GM12801 (cell line): ENCODE measurements at regions not wholly inside any gene's neighbourhood (a gene's known extent, or its start where the extent isn't known, plus 50 kb on each side); places are given as distances from the start of the nearest gene placed in this dataset.

Experiments
- TF ChIP-seq, protein P1 (sequence below): IDR thresholded peaks from one replicate; pipeline ENCODE4 v1.5.1; 2011; ENCODE audit warnings: control low read depth; ENCODE audit not compliant: insufficient read length; ENCODE audit errors: extremely low read depth

GRCh38 chr4:161287678-161288352 lies 876.0 kb downstream of the FSTL5 start:
- TF ChIP-seq, protein P1, sequence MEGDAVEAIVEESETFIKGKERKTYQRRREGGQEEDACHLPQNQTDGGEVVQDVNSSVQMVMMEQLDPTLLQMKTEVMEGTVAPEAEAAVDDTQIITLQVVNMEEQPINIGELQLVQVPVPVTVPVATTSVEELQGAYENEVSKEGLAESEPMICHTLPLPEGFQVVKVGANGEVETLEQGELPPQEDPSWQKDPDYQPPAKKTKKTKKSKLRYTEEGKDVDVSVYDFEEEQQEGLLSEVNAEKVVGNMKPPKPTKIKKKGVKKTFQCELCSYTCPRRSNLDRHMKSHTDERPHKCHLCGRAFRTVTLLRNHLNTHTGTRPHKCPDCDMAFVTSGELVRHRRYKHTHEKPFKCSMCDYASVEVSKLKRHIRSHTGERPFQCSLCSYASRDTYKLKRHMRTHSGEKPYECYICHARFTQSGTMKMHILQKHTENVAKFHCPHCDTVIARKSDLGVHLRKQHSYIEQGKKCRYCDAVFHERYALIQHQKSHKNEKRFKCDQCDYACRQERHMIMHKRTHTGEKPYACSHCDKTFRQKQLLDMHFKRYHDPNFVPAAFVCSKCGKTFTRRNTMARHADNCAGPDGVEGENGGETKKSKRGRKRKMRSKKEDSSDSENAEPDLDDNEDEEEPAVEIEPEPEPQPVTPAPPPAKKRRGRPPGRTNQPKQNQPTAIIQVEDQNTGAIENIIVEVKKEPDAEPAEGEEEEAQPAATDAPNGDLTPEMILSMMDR: no peak

GRCh38 chr4:161285461-161285860 lies 878.3 kb downstream of the FSTL5 start:
- TF ChIP-seq, protein P1: no peak

DNA sequence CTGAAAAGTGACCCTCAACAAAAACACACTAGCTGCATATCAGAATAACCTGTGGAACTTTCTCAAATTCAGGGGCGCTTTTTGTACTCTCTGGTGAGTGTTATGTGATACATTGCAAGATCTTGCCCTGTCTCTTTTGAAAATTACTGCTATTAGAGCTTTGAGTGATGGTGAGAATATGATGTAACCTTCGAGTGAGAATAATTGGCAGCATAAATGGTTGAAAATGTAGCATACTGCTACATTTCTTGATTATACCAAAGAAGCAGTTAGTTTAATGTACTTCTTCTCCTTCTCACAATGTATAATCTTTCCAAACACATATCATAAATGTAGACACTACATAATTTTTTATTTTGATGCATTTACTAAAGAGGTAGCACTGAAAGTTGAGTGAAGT lies 882.9 kb downstream of the FSTL5 start:
- TF ChIP-seq, protein P1: no peak

DNA sequence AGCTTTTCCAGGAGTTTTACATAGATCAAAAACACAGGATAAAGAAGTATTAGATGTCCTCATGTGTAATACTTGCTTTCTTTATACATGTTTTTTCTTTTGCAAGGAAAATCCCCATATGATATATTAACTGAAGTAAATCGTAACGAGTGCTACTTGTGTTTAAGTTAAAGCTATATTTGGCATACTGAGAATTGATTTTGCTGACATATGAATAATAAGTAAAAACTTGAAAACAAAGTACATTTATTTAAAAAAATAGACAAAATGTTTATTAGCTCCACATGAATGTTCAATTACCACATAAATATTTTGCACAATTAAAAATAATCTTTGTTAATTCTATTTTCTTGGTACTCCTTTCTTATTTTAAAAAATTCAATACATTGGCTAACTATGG lies 884.7 kb downstream of the FSTL5 start:
- TF ChIP-seq, protein P1: no peak

DNA sequence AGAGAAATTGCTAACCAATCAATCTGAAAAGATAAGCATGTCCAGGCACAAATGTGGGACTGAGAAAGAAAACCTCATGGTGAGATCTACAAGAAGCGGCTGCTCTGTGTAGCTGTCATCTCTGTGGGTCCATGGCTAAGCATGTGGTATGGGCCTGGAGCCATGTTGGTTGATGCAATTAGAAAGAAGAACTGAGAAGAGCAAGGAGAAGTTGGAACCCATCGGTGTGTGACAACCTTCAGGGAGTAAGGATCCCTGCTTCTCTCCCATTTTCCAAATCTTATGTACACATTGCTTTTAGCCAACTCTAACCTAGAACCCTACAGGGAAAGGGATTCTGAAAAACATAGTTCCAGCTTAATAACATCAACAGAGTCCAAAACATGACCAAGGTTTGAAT lies 890.2 kb downstream of the FSTL5 start:
- TF ChIP-seq, protein P1: no peak

DNA sequence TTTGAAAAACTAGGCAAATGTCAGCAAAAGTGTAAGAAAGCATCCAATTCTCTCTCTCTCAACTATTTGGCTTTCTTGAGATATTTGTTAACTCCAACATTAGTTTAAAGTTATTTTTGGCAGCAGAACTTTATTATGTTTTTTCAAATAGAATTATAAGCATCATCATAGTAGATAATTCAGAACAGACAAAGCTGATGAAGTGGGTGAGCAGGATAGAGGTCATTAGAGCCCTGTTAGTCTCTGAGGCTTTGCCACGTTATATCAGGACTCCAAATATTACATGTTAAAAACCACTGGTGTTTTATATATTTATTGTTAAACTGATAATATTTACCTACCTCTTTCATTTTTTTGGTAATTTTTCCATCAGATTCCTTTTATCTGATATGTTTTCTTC lies 903.0 kb downstream of the FSTL5 start:
- TF ChIP-seq, protein P1: no peak

DNA sequence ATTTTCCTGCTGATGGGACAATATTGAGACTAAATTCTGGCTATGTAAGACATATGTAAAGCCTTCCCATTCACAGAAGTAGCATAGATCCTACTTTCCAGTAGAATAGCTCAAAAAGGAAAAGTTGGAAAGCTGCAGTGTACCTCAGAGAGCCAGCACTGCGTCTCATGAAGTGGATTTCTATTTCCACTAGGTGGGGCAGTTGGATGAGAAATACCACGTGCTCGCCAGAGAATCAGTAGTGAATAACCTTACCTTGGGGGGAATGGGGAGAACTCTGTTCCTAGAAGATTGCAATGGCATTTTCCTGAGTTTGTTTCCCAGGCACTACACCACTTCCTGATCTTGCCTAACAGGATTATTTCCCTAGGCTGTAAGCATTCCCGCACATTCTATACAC lies 907.1 kb downstream of the FSTL5 start:
- TF ChIP-seq, protein P1: no peak
